NCI-H446 treated with DMSO at 0.1 percent for 48 hours (cell line): ENCODE measurements at regions not wholly inside any gene's neighbourhood (a gene's known extent, or its start where the extent isn't known, plus 50 kb on each side); places are given as distances from the start of the nearest gene placed in this dataset.
"Not testable (repeated sequence)": the region's sequence is repeated elsewhere in the genome, so short reads cannot be mapped to it uniquely, and the experiment has no call there.

Experiments
- DNase-seq: peaks from one replicate; lab custom pipeline; 2025; lab: John Stamatoyannopoulos, UW

DNA sequence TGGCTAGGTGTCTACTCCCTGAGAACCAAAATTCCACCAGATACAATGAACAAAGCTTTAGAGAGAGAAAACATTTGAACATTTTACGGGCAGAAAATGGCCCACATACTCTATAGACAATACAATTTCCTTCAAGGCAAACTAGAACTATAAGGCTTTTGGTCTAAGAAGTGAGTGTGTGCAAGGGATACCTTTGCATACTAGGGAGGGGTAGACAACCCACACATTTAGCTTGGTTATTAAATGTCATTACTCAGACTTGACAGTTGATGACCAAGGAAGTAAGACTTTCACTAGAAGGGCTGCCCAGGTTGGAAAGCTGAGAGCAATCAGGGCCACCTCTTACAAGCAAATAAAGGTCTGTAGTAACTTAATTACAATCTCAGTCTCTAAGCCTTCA is 64.0 kb upstream of the PLEKHM1 start:
- not testable (repeated sequence) for DNase-seq

GRCh38 chr17:45558821-45559220 is 68.3 kb upstream of the PLEKHM1 start:
- DNase-seq: not testable (repeated sequence)

DNA sequence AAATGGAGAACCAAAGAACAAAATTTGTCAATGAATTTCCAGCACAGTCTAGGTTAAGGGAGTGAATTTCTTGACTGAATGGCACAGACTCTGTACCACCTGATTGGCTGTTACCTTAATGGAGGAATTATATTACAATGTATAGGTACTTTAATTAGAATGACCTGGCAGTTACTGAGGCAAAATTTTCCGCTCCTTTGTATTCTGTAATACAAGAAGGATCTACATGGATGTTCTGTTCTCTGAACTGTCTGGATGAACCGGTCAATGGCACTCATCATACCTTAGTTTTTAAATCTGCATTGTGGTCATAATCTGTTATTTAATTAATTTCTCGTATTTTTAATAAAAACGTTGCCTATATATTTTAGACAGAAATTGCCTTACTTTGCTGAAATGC is 72.3 kb upstream of the PLEKHM1 start:
- not testable (repeated sequence) for DNase-seq

DNA sequence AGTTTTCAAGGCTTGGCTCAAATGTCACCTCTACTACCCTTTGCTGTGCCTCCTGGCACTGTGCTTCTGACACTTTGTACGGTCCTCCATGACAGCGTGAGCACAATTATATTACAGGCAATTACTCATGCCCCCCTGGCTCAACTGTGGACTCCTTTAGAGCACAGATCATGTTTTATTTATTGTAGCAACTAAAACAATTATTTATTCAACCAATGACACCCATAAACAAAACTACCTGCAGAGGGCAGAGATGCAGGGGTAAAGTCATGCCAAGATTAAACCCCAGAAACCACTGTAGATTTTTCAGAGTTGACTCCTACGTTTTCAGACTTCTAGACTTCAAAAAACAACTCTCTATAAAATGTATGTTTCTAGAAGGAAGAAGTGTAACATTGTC is 72.8 kb upstream of the PLEKHM1 start:
- not testable (repeated sequence) for DNase-seq

DNA sequence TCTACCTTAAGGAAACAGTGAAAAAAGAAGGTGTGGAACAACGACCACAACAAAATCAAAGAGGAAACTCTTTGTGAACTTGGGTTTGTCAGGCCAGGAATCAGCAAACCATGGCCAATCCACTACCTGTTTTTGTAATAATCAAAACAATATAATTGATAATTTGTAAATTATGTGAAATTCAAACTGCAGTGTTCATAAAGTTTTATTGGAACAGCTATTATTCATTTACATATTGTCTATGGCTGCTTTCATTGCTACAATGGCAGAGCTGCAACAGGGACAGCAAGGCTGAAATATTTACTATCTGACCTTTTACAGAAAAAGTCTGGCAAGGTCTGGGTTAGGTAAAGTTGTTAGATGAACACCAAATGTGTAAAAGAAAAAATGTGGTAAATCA is 77.8 kb upstream of the PLEKHM1 start:
- DNase-seq: not testable (repeated sequence)

DNA sequence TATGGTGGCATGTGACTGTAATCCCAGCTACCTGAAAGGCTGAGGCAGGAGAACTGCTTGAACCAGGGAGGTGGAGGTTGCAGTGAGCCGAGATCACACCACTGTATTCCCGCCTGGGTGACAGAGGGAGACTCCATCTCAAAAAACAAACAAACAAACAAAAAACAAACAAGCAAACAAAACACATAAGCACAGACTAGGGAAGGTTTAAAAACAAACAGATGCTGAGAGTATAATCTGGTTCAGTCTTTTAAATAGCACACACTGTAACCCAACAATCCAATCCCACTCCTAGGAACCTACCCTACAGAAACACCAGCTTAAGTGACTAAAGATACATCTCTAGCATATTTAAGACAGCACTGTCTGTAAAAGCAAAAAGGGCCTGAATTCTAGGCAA is 82.8 kb upstream of the PLEKHM1 start:
- not testable (repeated sequence) for DNase-seq

DNA sequence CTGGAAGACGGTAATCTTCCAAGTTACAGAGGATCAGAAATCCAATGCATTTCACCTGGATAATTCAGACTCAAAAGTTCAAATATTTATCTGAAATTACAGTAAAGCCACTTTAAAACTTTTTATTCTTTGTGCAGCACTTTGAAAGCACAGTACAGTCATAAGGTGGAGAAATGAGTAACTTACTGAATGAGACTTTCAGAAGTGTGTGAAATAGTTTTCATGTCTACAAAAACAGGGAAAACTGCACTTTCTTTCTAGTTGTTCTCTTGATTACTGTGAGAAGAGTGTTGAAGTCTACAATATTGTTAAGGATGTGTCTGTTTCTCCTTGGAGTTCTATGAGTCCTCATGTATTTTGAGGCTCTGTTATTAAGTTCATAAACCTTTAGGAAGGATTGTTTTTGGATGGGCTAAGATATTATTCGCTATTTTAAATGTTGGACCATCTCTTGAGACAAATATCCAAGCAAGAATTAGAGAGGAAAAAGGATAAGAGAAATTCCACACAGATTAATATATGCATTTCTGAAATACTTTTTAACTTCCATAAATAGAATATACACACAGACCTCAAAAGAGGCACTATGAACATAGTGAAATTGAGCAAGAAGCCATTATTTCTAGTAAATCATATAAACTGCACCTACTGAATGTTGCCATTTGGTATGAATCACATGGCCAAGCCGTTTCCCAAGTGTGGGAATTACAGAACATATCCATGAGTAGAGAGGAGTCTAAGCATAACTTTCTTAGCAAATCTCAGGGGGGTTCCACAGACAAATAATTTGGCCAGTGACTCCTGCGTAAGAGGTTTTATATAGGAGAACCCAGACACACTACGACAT is 83.6 kb upstream of the PLEKHM1 start:
- DNase-seq: no peak

GRCh38 chr17:45575126-45575885 is 84.8 kb upstream of the PLEKHM1 start:
- no peak for DNase-seq

DNA sequence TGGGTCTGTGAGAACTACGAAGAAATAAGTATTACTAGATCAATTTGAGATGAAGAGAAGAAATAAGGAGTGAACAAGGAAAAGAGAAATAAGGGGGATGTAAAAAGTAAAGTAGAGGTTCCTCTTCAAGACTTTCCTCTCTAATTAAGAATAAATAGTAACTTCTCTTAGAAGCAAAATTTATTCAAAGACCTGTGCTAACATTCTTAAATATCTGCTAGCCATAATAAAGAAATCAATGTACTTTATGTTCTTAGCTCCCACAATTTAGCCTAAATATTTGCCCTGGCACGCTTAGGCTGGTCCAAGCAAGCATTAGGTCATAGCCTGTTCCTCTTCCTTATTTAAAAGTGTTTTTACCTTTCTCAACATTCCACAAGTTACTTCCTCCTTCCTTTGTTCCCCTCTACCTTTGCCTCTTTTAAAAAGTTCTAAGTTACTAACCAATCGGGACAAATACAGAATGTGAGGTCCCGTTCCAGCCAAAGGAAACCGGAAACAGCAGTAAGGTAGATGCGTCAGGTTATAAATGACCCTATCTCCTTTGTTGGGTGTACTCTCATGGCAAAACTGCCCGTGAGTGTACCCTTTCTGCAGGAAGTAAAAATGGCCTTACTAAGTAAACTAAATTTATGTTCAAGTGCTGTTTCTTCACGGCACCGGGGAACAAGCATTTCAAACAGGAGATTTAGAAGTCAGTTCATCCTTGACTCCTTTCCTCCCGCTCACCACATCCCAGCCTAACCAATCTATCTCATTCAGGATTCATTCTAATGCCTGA is 86.2 kb upstream of the PLEKHM1 start:
- DNase-seq: not testable (repeated sequence)

DNA sequence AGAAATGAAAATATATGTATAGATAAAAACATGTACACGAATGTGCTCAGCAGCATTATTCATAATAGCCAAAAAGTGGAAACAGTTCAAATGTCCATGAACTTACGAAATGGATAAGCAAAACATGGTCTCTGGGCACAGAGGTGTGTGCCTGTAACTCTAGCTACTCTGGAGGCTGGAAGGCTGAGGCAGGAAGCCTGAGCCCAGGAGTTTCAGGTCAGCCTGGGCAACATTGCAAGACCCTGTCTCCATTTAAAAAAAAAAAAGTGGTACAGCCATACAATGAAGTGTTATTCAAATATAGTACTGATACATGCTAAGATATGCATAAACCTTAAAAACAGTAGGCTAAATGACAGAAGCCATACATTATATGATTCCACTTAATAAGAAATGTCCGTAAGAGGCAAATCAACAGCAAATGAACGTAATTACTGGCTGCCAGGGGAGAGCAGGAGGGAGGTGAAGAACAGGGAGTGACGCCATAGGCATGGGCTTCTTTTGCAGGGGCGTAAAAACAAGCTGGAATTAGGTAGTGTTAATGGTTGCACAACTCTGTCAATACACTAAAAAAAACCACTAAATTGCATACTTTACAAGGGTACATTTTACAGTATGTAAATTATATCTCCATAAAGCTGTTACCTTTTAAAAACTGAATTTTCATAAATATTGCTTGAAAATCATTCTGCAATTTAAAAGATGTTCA is 87.2 kb upstream of the PLEKHM1 start:
- no peak for DNase-seq

DNA sequence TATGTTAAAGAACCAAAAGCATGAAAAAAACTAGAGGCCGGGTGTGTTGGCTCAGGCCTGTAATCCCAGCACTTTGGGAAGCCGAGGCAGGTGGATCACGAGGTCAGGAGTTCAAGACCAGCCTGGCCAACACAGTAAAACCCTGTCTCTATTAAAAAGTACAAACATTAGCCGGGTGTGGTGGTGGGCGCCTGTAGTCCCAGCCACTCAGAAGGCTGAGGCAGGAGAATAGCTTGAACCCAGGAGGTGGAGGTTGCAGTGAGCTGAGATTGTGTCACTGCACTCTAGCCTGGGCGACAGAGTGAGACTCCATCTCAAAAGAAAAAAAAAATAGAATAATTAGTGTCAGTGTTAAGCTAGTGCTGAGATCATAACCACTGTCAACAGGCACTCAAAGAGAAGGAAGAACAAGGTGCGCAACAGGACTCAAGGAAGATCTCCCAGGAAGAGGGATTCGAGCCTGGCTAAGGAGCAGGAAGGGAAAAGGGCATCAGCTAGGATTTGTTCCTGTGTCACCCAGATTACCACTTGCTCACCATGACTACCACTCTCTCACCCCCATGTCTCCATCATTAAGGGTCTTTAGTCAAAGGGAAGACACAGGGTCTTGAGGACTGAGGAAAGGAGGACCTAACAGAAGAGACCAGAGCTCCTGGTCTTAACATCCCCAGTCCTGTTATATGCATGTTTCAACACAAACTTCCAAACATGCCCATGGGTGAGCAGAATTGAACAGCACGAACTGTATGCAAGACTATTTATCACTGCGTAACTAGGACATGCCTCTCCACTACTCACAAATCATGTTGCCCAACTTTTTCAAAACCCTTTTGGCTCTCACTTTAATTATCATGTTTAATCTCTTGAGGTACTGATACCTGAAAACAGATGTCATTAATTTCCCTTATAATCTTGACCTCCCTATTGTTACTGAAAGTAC is 88.3 kb upstream of the PLEKHM1 start:
- DNase-seq: no peak

DNA sequence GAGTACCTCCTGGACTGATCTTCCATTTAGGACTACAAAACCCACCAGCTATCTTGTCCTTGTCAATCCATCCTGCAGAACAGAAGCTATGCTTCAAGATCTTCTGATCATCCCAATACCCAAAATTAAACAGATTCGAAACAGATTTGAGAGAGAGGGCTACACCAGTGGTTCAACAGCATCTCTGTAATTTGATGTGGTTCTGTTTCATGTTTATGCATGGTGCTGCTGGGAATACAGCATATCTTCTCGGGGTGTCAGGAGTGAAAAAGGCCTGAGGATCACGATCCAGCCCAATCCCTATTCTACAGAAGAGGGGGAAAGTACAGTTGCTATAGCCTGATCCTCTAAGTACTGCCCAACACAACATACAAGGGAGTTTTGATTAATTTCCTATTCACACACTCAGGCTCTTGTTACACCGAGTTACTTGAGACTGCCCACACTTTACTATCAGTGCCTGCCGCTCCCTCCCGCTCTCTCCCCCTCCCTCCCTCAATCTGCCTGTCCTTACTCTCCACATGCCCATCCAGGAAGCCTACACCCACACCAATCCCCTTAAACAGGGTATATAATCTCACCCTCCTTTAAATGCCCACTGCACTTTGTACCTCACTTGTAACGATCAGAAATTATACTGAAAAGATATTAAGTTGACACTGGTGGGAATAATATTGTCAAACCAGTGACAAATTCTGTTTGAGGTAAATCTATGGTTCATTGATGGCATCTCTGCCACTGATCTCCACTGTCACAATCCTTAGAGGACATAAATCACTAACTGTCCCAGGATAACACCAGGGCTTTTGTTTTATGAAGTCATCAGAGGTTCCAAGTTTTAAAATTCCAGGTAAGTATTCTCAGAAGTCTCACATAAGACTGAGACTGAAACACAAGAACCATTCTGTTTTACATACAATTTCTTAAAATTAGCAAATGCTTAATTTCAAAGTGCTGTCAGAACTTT is 89.3 kb upstream of the PLEKHM1 start:
- DNase-seq: no peak

DNA sequence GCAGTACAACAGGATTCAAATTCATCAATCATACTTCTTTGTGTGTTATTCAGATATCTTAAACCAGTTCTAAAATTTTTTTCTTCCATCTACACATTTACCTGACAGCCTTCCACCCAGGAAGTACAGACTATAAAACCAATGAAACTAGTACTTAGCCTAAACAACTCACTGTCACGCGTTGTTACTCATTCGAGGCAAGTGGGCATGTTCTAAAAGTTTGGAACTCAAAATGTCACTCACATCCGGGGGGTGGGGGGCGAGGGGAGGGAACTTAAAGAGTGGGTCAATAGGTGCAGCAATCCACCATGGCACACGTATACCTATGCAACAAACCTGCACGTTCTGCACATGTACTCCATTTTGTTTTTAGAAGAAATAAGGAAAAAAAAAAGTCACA is 90.4 kb upstream of the PLEKHM1 start:
- DNase-seq: no peak

GRCh38 chr17:45581860-45582259 is 91.3 kb upstream of the PLEKHM1 start:
- no peak for DNase-seq

DNA sequence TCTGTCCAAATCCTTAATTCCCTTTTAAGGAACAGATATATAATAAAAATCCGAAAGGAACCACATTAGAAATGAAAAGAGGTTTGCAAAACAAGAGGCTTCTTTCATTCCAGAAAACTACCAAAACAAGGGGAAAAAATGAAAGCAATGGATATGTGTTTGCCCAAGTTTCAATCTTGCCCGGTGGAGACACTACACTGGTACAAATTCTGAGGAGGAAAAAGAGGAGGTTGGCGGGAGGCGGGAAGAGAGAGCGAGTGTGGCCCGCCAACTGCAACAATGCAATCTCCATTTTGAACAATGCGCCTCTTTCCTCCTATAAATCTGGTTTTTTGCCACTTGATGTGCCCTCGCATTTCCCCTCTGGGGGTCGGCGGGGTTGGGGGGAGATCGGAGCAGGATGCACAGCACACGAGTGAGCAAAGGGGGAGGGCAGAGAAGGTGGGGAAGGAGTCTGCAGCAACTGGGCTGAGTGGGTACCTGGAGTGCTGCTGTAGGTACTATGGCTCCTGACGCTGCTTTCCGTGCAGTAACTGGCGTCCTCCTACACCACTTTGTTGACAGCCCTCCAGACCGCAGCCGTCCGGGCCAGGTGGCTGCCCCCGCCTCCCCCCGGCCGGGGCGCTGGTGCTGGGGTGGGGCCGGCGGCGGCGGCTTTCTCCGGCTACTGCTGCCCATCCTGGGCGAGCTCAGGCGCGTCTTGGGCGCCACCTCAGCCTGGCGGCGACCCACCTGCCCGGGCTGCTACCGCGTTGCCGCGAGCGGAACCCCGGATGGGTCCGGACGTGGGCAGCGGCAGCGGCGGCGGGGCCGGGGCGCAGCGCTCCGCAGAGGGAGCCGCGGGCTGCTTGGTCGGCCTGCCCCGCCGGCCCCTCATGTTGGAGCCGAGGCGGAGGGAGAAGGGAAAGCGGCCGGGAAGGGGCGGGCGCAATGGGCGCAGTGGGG is 93.8 kb upstream of the PLEKHM1 start:
- no peak for DNase-seq

GRCh38 chr17:45585037-45585733 is 94.7 kb upstream of the PLEKHM1 start:
- not testable (repeated sequence) for DNase-seq

GRCh38 chr17:45585794-45586650 is 95.5 kb upstream of the PLEKHM1 start:
- DNase-seq: not testable (repeated sequence)
